T-cell (primary cell): ENCODE measurements at regions not wholly inside any gene's neighbourhood (a gene's known extent, or its start where the extent isn't known, plus 50 kb on each side); places are given as distances from the start of the nearest gene placed in this dataset.

Experiments
- ATAC-seq, 4 experiments: fragments of 200-7000 bp in 3 of 4; fragments of 150-1000 bp in 1 of 4; cut with Tn5 transposase; replicated peaks in 1 of 4; 1 replicate in 3 of 4; 2 replicates in 1 of 4; pipeline ENCODE4 v1.10.0; 2021; ENCODE audit warnings: moderate library complexity in 3 of 4, mild to moderate bottlenecking in 2 of 4, moderate number of reproducible peaks in 1 of 4
- CTCF ChIA-PET, 2 donors: fragments of 300-600 bp; sonication (Branson Sonifier 250); formaldehyde crosslinking; loops; one replicate each; lab custom pipeline; 2022; ENCODE audit warnings: antibody characterized with exemption in 2 of 2; lab: Charles Lee
- POLR2A ChIA-PET, 2 donors: fragments of 300-600 bp; sonication (Branson Sonifier 250); formaldehyde crosslinking; loops; one replicate each; lab custom pipeline; 2022; ENCODE audit warnings: antibody characterized with exemption in 2 of 2; lab: Charles Lee
- DNase-seq, 35 experiments: peaks; one replicate each; pipeline versions ENCODE4 v3.0.0 to v3.0.0-alpha.2; 2013 to 2023
- H3K27ac ChIP-seq: one replicate; pipeline ENCODE4 v1.5.1; 2013; ENCODE audit warnings: low read length
- H3K27me3 ChIP-seq, 2 experiments: replicated peaks in 1 of 2; 1 replicate in 1 of 2; 2 replicates in 1 of 2; pipeline versions ENCODE4 v1.6.1 to v1.7.0; 2013; ENCODE audit warnings: low read length in 1 of 2, mixed read lengths in 1 of 2; ENCODE audit not compliant: control insufficient read depth in 2 of 2, insufficient read depth in 2 of 2; ENCODE audit errors: extremely low read depth in 1 of 2
- H3K36me3 ChIP-seq, 2 donors: 1 replicate in 1 of 2; 2 replicates in 1 of 2; pipeline versions ENCODE4 v1.6.1 to v1.7.0; 2013; ENCODE audit warnings: low read length in 1 of 2; ENCODE audit not compliant: control insufficient read depth in 2 of 2, insufficient read depth in 1 of 2; ENCODE audit errors: extremely low read depth in 1 of 2
- H3K4me1 ChIP-seq, 2 experiments: 1 replicate in 1 of 2; 2 replicates in 1 of 2; pipeline versions ENCODE4 v1.6.1 to v1.7.0; 2013; ENCODE audit warnings: low read length in 2 of 2, mixed read lengths in 1 of 2; ENCODE audit not compliant: insufficient read depth in 2 of 2, control insufficient read depth in 1 of 2; ENCODE audit errors: extremely low read depth in 1 of 2
- H3K4me3 ChIP-seq, 2 donors: 1 replicate in 1 of 2; 2 replicates in 1 of 2; pipeline versions ENCODE4 v1.5.1 to v1.7.0; 2013; ENCODE audit warnings: mild to moderate bottlenecking in 2 of 2, low read length in 1 of 2, moderate library complexity in 1 of 2; ENCODE audit not compliant: control insufficient read depth in 1 of 2; ENCODE audit errors: extremely low read depth in 1 of 2
- H3K9me3 ChIP-seq: 2 replicates; pipeline ENCODE4 v1.7.0; 2013
- H3K27ac Mint-ChIP-seq, 2 donors: one replicate each; pipeline ENCODE4 v1.8.0; 2020 to 2021; ENCODE audit warnings: mild to moderate bottlenecking in 2 of 2, mixed read lengths in 2 of 2
- H3K27me3 Mint-ChIP-seq, 2 donors: one replicate each; pipeline ENCODE4 v1.8.0; 2021 to 2022; ENCODE audit warnings: mixed read lengths in 2 of 2
- H3K36me3 Mint-ChIP-seq: one replicate; pipeline ENCODE4 v1.8.0; 2021; ENCODE audit warnings: mixed read lengths
- H3K4me1 Mint-ChIP-seq, 3 donors: one replicate each; pipeline ENCODE4 v1.8.0; 2020 to 2022; ENCODE audit warnings: mixed read lengths in 3 of 3, mild to moderate bottlenecking in 1 of 3
- H3K4me3 Mint-ChIP-seq, 3 donors: one replicate each; pipeline ENCODE4 v1.8.0; 2020 to 2022; ENCODE audit warnings: mild to moderate bottlenecking in 3 of 3, mixed read lengths in 3 of 3, moderate library complexity in 3 of 3
- H3K9me3 Mint-ChIP-seq, 3 donors: one replicate each; pipeline ENCODE4 v1.8.0; 2020 to 2022; ENCODE audit warnings: mixed read lengths in 3 of 3
- WGBS: methylation state at CpG from one replicate; pipeline ENCODE4 v1.1.5; 2013; ENCODE audit warnings: missing lambda C conversion rate; ENCODE audit not compliant: insufficient coverage; 5-methylcytosine and 5-hydroxymethylcytosine counted together

- H3K9me3 ChIP-seq = no peaks in the 10 kb centered on the region
- ATAC-seq (no peak), DNase-seq (no peak)
- WGBS = no CpG with 5 or more reads among the region's 2 CpGs
- no peaks in the 10 kb centered on the region for H3K4me1 Mint-ChIP-seq
- no peak overlapping the region for H3K27ac Mint-ChIP-seq
- H3K4me3 Mint-ChIP-seq = no peak overlapping the region
- H3K36me3 ChIP-seq = no peaks in the 10 kb centered on the region
- no peaks in the 10 kb centered on the region for H3K4me1 ChIP-seq
- peaks cover 6 to 25% (median 15%) of the 10 kb centered on the region in 3 donors for H3K9me3 Mint-ChIP-seq
- ChIA-PET CTCF (no interaction called here), POLR2A (no interaction called here)
- no peak overlapping the region for H3K4me3 ChIP-seq
- H3K27me3 Mint-ChIP-seq = no peaks in the 10 kb centered on the region
- H3K36me3 Mint-ChIP-seq = no peaks in the 10 kb centered on the region
- no peak overlapping the region for H3K27ac ChIP-seq
- no peaks in the 10 kb centered on the region for H3K27me3 ChIP-seq
Observed at GRCh38 chr18:73240899-73241298, 373.1 kb upstream of the NETO1 start.

- Mint-ChIP-seq H3K4me3 (no peak overlapping the region), H3K27me3 (no peaks in the 10 kb centered on the region), H3K4me1 (no peaks in the 10 kb centered on the region), H3K36me3 (no peaks in the 10 kb centered on the region), H3K27ac (no peak overlapping the region), H3K9me3 (peaks cover 4 to 16% (median 6%) of the 10 kb centered on the region in 3 donors)
- DNase-seq (no peak), ATAC-seq (no peak)
- CTCF ChIA-PET = no interaction called here
- Histone ChIP-seq H3K36me3 (no peaks in the 10 kb centered on the region), H3K9me3 (no peaks in the 10 kb centered on the region), H3K4me3 (no peak overlapping the region), H3K27ac (no peak overlapping the region), H3K27me3 (no peaks in the 10 kb centered on the region), H3K4me1 (no peaks in the 10 kb centered on the region)
- POLR2A ChIA-PET = no interaction called here
Observed at GRCh38 chr18:73235921-73236320, 368.1 kb upstream of the NETO1 start.

DNA sequence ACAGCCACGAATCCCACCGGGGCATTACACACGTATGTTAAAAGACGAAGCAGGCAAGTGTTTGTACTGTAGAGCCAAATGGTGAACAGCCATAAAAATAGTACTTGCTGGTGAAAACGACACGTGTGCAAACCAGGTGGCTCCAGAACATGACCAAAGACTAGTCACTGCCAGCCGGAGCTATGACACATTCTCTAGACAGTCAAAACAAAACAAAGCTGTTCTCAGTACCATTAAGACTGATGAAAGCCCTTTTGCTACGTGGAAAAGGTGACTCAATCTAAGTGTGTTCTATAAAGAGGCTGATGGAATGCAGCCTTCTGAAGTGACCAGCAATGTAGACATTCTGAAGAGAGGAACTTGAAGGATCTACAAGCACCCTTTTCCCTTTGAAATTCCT lies 367.7 kb upstream of the NETO1 start:
- no peaks in the 10 kb centered on the region for H3K36me3 ChIP-seq
- 86% methylated on average over 5 of the region's 8 CpGs for WGBS
- CTCF ChIA-PET = no interaction called here
- no peak overlapping the region for H3K27ac Mint-ChIP-seq
- H3K4me1 ChIP-seq = no peaks in the 10 kb centered on the region
- no peaks in the 10 kb centered on the region for H3K36me3 Mint-ChIP-seq
- POLR2A ChIA-PET = no interaction called here
- H3K4me1 Mint-ChIP-seq = no peaks in the 10 kb centered on the region
- H3K9me3 ChIP-seq = no peaks in the 10 kb centered on the region
- H3K9me3 Mint-ChIP-seq = peaks cover 4 to 14% (median 7%) of the 10 kb centered on the region in 3 donors
- no peaks in the 10 kb centered on the region for H3K27me3 Mint-ChIP-seq
- no peak for DNase-seq
- H3K27me3 ChIP-seq = no peaks in the 10 kb centered on the region
- no peak overlapping the region for H3K4me3 Mint-ChIP-seq
- no peak overlapping the region for H3K27ac ChIP-seq
- no peak for ATAC-seq
- no peak overlapping the region for H3K4me3 ChIP-seq

DNA sequence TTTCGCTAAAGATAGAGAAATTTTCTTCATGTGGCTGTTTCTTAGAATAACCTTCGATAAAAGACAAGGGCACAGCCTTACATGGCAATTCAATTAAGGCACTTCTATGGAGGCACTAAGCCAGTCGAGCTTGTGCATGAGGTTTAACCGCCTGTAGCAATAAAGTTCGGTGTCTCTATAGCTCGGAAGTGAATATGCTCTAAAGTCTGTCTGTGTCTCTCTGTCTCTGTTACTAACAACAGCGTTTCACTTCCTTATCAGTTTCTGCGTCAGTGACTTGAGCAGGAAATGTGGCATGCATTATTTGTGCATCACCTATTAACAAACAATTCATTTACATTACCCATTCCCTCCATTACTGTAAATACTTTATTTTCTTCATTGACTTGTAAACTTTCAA lies 365.1 kb upstream of the NETO1 start:
- Mint-ChIP-seq H3K4me1 (no peaks in the 10 kb centered on the region), H3K4me3 (no peak overlapping the region)
- CTCF ChIA-PET = no interaction called here

GRCh38 chr18:73220663-73221062 lies 352.9 kb upstream of the NETO1 start:
- Histone ChIP-seq H3K36me3 (no peaks in the 10 kb centered on the region), H3K4me3 (no peak overlapping the region), H3K4me1 (no peaks in the 10 kb centered on the region), H3K27me3 (no peaks in the 10 kb centered on the region), H3K27ac (no peak overlapping the region), H3K9me3 (no peaks in the 10 kb centered on the region)
- Mint-ChIP-seq H3K36me3 (no peaks in the 10 kb centered on the region), H3K27ac (no peak overlapping the region), H3K9me3 (peaks cover 12 to 29% (median 16%) of the 10 kb centered on the region in 3 donors), H3K4me3 (no peak overlapping the region), H3K27me3 (no peaks in the 10 kb centered on the region), H3K4me1 (no peaks in the 10 kb centered on the region)
- ChIA-PET CTCF (no interaction called here), POLR2A (no interaction called here)
- no CpG with 5 or more reads among the region's 5 CpGs for WGBS
- DNase-seq (no peak), ATAC-seq (no peak)

More for the DNA sequence above, 365.1 kb upstream of the NETO1 start:
- Mint-ChIP-seq H3K36me3 (no peaks in the 10 kb centered on the region), H3K27me3 (no peaks in the 10 kb centered on the region), H3K9me3 (peaks cover 0 to 10% (median 7%) of the 10 kb centered on the region in 3 donors), H3K27ac (no peak overlapping the region)
- no peak overlapping the region for H3K27ac ChIP-seq
- POLR2A ChIA-PET = no interaction called here
- no peak for DNase-seq
- H3K27me3 ChIP-seq = no peaks in the 10 kb centered on the region
- ATAC-seq = no peak
- H3K9me3 ChIP-seq = no peaks in the 10 kb centered on the region
- no peaks in the 10 kb centered on the region for H3K36me3 ChIP-seq
- H3K4me3 ChIP-seq = no peak overlapping the region
- WGBS = 77% methylated on average over 6 of the region's 8 CpGs
- no peaks in the 10 kb centered on the region for H3K4me1 ChIP-seq

GRCh38 chr18:73218293-73218692 lies 350.5 kb upstream of the NETO1 start:
- Mint-ChIP-seq H3K9me3 (peaks cover 12 to 31% (median 14%) of the 10 kb centered on the region in 3 donors), H3K4me1 (no peaks in the 10 kb centered on the region), H3K27me3 (no peaks in the 10 kb centered on the region), H3K36me3 (no peaks in the 10 kb centered on the region), H3K27ac (no peak overlapping the region), H3K4me3 (no peak overlapping the region)
- no peaks in the 10 kb centered on the region for H3K36me3 ChIP-seq
- ChIA-PET POLR2A (no interaction called here), CTCF (interaction anchor here in 1 of 2 donors (0.8 kb wide), 1 partner anchor 10 kb away, joined by 3 read pairs; no protein-coding TSS in a partner anchor)
- no peak for DNase-seq
- no peaks in the 10 kb centered on the region for H3K4me1 ChIP-seq
- no peak overlapping the region for H3K27ac ChIP-seq
- WGBS = 80% methylated on average over 1 of the region's 2 CpGs
- H3K4me3 ChIP-seq = no peak overlapping the region
- no peak for ATAC-seq
- H3K27me3 ChIP-seq = no peaks in the 10 kb centered on the region
- H3K9me3 ChIP-seq = no peaks in the 10 kb centered on the region

- Histone ChIP-seq H3K27me3 (no peaks in the 10 kb centered on the region), H3K4me3 (no peak overlapping the region), H3K9me3 (no peaks in the 10 kb centered on the region), H3K4me1 (no peaks in the 10 kb centered on the region), H3K36me3 (no peaks in the 10 kb centered on the region), H3K27ac (no peak overlapping the region)
- POLR2A ChIA-PET = interaction anchor here in 1 of 2 donors (0.6 kb wide), 1 partner anchor 12 kb away, joined by 7 read pairs; no protein-coding TSS in a partner anchor
- WGBS = 80% methylated on average over 1 of the region's 7 CpGs
- CTCF ChIA-PET = no interaction called here
- H3K27me3 Mint-ChIP-seq = no peaks in the 10 kb centered on the region
- no peak overlapping the region for H3K27ac Mint-ChIP-seq
- ATAC-seq (no peak), DNase-seq (no peak)
- no peaks in the 10 kb centered on the region for H3K36me3 Mint-ChIP-seq
- H3K9me3 Mint-ChIP-seq = peaks cover 4 to 20% (median 11%) of the 10 kb centered on the region in 3 donors
- H3K4me3 Mint-ChIP-seq = no peak overlapping the region
- H3K4me1 Mint-ChIP-seq = no peaks in the 10 kb centered on the region
Observed at GRCh38 chr18:73214970-73215369, 347.2 kb upstream of the NETO1 start.
